Stimulated activated CD4-positive, alpha-beta T cell treated with anti-CD3 and anti-CD28 coated beads, Interleukin-1b, Interleukin-23, amount 100 ng/mL, for 24 hours (primary cell): ENCODE measurements at regions not wholly inside any gene's neighbourhood (a gene's known extent, or its start where the extent isn't known, plus 50 kb on each side); places are given as distances from the start of the nearest gene placed in this dataset.

Experiments
- DNase-seq, 4 experiments: peaks; one replicate each; pipeline ENCODE4 v3.0.0-alpha.2; 2020; ENCODE audit warnings: low read depth in 4 of 4, low spot score in 1 of 4

GRCh38 chr4:108567831-108568230, 52.5 kb upstream of the RPL34 start:
- no peak for DNase-seq

DNA sequence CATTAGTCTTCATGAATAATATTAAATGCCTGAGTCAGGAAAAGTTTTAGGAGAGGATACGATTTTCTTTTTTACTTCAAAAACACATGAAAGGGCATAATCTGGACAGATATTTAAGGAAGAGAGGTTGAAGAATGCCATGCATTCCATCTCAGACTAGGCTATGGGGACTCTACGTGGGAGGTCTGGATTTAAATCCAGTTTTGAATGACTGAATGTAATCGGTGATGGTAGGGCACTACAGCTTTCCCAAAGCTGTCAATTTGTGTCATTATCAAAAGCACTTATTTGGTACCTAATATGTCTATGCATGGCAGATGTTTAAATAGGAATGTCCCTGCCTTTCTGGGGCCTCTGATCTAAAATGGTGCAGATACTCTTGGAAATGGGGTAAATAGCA, 59.3 kb upstream of the RPL34 start:
- no peak for DNase-seq

DNA sequence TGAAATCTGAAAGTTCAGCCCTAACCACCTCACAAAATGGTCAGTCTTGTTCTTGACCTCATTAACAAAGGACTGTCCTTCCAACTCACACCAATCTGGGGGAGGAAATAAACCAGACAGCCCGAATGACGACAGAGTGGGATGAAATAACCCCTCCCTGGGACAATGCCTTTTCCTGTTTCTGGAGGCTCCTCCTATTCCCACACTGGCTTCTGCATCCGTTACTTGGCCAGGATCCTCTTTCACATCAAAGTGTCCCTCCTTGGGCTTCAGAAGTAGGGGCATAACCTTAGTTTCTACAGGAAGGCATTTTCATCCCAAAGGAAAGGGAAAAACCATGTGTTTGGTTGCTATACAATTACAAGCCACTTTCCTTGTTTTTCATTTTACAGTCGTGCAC, 59.8 kb upstream of the RPL34 start:
- DNase-seq = no peak

DNA sequence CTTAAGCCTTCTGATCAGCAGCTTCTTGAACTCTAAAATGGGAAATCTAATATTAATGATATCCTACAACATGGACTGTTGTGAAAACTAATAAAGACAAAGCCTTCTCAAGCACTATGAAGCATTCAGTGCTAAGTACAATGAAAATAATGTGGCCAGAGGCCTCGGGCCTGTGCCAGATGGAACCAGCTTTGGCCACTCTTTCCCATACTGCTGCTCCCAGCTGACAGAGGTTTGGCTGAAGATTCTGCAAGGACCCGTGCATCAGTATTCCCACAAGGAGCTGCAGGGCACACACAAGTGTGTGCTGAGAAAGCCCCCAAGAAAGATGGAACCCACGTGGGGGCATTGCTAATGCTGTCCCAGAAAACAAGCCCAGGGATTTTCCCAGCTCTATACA, 60.5 kb upstream of the RPL34 start:
- no peak for DNase-seq

- DNase-seq = no peak
These were observed 61.1 kb upstream of the RPL34 start for GRCh38 chr4:108559068-108559793.

- no peak for DNase-seq
These were observed 63.7 kb upstream of the RPL34 start for GRCh38 chr4:108556588-108557200.

GRCh38 chr4:108556166-108556565, 64.2 kb upstream of the RPL34 start:
- no peak for DNase-seq

DNA sequence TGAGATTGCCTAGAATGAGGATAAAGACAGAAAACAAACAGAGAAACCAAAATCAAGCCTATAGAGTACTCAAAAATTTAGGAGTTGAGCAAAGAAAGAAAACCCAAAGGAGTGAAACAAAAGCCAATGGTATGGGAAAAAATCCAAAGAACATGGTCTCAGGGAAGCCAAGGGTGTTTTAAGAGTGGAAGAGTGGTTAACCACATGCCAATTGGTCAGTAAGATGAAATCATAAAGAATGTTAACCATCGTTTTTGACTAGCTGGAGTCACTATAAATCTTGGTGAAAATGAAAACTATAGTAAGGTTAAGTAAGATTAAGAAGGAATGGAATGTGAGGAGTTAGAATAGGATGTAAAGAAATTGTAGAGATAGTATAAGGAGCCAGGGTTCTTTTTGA, 64.7 kb upstream of the RPL34 start:
- DNase-seq = no peak

DNA sequence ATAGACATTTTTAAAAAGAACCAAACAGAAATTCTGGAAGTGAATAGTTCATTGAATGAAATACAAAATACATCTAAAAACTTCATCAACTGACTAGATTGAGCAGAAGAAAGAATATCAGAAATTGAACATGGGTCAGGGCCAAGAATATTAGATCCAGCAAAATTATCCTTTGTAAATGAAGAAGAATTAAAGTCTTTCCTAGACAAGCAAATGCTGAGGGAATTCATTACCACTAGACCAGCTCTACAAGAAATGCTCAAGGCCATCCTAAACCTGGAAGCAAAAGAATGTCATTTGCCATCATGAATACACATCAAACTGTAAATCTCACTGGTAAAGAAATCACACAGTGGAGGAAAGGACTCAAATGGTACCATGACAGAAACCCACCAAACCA, 72.7 kb upstream of the RPL34 start:
- no peak for DNase-seq

GRCh38 chr4:108546728-108547127, 73.6 kb upstream of the RPL34 start:
- no peak for DNase-seq

GRCh38 chr4:108544481-108544880, 75.9 kb upstream of the RPL34 start:
- no peak for DNase-seq

DNA sequence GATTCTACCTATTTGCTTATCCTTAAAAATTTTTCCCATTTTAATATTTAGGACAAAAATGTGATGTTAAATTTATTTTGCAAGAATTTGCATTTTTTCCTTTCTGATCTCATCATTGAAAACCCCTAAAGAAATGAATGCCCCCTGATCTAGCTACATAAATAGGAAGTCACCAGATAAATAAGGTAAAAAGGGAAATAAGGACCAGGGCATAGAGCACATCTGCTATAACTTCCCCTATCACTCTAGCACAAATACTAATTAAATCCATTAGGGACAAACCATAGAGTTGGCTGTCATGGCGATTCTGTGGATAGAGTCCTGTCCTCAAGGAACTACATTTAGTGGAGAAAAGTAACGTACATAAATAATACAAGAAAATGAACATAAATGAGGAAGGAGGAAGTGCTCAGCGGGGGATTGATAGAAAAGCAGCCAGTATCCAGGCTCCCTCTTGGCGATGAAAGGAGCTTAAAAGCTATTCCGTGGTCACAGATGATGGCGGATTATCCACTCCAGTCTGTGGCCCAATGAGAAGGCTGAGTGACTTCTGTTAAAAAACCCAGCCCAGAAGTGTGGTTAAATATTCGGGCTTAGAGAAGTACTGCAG, 76.9 kb upstream of the RPL34 start:
- no peak for DNase-seq

DNA sequence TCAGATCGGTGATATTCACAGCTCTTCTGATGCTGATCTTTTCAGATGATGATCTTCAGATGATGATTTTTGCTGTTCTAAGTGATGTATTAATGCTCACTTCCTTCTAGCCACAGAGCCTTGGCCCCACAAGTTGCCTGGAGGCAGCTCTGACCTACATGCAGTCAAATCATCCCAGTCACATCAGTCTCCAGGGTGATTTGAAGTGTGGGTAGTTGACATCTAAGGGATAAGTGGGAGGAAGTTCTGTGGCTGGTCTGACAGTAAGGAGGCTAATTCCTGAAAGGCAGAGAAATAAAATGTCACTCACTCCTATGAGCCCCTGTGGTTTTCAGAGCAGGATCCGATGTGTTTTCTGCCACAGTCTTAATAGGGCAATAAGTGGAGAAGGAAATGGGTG, 79.8 kb upstream of the RPL34 start:
- DNase-seq = no peak

- DNase-seq = no peak
These were observed 83.8 kb upstream of the RPL34 start for GRCh38 chr4:108536577-108536976.

- no peak for DNase-seq
These were observed 84.6 kb upstream of the RPL34 start for GRCh38 chr4:108535757-108536156.

DNA sequence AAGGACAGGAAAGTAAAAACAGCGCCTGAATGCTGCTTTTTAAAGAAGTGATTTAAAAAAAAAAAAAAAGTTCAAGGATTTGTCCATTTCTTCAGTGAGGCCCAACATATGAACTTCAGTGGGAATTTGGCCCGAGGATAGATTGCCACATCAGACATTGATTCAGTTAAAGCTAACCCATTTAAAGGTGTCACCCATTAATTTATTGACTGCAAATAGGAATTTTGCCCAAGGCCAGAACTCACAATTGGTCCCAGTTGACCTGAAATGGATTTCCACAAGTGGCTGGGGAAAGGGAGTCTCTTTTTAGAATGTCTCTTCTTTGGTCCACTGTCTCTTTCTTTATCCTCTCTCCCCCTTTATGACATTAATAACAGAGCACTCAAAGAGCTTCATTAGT, 86.5 kb upstream of the RPL34 start:
- no peak for DNase-seq

DNA sequence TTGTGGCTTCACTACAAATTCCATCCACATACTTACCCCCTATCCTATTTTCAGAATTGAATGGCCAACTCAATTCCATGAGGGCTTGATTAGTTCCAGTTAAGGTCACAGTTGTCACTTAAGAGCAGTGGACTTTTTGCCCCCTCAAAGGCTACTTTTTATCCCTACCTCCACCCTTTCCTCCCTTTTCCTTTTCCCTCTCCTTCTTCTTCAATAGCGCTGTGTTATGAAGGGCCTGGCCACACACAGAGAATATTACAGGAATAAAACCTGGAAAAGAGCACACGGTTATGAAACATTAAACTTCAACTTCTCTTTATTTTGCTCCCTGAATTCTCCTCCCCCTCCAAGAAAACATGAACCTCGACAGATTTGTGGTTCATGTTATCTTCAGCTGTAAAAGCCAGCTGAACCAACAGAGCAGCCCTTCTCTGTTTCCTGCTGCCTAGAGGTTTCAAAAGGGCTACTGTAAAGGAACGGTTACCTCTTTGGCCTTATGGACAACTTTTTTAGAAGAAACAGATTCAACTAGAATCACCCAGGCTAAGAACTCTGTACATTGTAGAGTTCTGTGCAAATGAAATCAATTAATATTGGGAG, 87.0 kb upstream of the RPL34 start:
- DNase-seq = no peak

GRCh38 chr4:108532738-108533137, 87.6 kb upstream of the RPL34 start:
- no peak for DNase-seq

- DNase-seq = no peak
These were observed 88.2 kb upstream of the RPL34 start for GRCh38 chr4:108532187-108532586.

- DNase-seq = no peak
These were observed 88.9 kb upstream of the RPL34 start for GRCh38 chr4:108531461-108531860.

DNA sequence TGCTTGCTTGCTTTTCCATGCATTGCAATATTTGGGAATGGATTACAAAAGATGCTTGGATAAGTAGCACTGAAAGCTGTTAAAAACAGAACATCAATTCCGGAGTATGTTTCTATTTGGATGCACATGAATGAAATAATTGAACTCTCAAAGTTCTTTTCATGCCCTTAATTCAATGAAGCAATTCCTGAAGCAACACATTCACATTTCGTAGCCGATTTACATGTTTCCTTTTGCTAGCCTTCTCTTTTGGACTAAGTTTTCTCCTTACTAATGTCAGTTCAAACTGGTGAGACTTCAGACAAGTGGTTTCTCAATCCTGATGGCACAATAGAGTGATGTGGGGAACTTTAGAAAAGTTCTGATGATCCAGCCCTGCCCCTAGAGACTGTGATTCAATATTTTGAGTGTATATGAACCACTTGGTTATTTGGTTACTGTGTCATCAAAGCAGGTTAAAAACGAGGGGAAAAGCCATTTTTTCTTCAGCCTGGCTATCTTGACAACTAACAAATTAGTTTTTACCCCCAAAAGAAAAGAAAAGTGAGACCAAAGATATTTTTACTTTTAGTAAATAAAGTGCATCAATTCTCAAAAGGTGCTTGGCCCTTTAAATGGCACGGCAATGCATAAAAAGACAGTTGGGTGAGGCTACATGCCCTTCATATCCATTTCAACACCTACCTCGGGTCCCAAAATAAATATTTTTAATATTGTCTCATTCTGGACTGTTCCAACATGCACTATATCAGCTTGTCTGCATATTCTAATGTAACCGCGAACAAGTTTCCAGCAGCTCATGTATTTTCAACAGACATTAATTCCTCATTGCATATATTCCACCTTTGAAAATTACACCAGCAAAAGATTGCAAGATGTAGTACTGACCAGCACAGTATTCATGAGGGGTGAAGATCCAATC, 90.1 kb upstream of the RPL34 start:
- DNase-seq = no peak
